ENCODE measurements at regions not wholly inside any gene's neighbourhood (a gene's known extent, or its start where the extent isn't known, plus 50 kb on each side); places are given as distances from the start of the nearest gene placed in this dataset.

GRCh38 chr9:113769412-113769811, 106.7 kb upstream of the ZNF618 start:
- no peak for TF ChIP-seq EP300 (IDR thresholded peaks at IDR 0.05; ENCODE audit: borderline replicate concordance)
- no peak for TF ChIP-seq TEAD4 (IDR thresholded peaks at IDR 0.05)
- no peak for TF ChIP-seq CEBPB (IDR thresholded peaks at IDR 0.05)
- TF ChIP-seq NFIC (IDR thresholded peaks at IDR 0.05) = no peak
- no peak for TF ChIP-seq MAX (IDR thresholded peaks at IDR 0.05)
- no peak for TF ChIP-seq EGR1 (IDR thresholded peaks at IDR 0.05)
- TF ChIP-seq CREB1 (IDR thresholded peaks at IDR 0.05; ENCODE audit: low read depth) = no peak
- no peak for TF ChIP-seq USF1 (IDR thresholded peaks at IDR 0.05)
- TF ChIP-seq TCF12 (IDR thresholded peaks at IDR 0.05; ENCODE audit: low read depth) = no peak
- TF ChIP-seq RAD21 (IDR thresholded peaks at IDR 0.05; ENCODE audit: low read depth) = no peak
- no peak for TF ChIP-seq FOXM1 (IDR thresholded peaks at IDR 0.05; ENCODE audit: borderline replicate concordance, low read depth)

All from Ishikawa (cell line).